ENCODE measurements at regions not wholly inside any gene's neighbourhood (a gene's known extent, or its start where the extent isn't known, plus 50 kb on each side); places are given as distances from the start of the nearest gene placed in this dataset.
"Not testable (repeated sequence)": the region's sequence is repeated elsewhere in the genome, so short reads cannot be mapped to it uniquely, and the experiment has no call there.

DNA sequence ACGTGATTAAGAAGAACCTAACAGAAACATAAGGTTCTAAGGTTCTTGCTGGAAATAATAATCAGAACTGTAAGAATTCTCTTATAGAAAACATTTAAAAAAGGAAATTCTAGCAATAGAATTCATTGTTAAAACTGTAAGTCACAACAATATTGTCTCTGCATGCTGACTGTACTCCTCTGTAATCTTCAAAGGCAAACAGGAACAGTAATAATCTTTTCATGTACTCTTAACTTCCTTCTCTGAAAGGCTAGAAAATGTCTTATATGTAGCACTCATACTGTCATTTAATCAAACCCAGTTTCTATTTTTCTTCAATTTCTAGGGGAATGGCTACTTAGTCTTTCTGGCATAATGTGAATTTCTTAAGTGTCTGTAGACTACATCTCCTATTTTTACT is 103.5 kb upstream of the AGAP9 start:
- DNase-seq (ENCODE audit: low read depth), result not testable (repeated sequence)

DNA sequence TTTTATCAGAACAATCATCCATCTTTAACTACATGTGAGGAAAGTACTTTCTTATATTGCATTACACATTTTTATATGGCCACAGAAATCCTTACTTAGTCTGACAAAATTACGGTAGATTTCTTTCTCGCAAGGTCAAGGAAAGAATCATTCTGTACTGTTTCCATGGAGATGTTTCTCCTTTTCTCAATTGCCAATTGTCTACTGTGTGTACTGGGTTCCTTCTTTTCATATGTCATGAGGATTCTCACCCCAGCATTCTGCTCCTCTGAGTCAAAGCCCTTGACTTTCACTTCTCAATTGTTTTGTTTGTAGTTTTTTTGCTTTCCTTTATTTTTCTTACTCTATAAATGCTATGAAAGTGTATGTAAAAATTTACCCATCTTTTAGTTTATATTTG is 99.3 kb upstream of the AGAP9 start:
- DNase-seq (ENCODE audit: low read depth), result not testable (repeated sequence)

DNA sequence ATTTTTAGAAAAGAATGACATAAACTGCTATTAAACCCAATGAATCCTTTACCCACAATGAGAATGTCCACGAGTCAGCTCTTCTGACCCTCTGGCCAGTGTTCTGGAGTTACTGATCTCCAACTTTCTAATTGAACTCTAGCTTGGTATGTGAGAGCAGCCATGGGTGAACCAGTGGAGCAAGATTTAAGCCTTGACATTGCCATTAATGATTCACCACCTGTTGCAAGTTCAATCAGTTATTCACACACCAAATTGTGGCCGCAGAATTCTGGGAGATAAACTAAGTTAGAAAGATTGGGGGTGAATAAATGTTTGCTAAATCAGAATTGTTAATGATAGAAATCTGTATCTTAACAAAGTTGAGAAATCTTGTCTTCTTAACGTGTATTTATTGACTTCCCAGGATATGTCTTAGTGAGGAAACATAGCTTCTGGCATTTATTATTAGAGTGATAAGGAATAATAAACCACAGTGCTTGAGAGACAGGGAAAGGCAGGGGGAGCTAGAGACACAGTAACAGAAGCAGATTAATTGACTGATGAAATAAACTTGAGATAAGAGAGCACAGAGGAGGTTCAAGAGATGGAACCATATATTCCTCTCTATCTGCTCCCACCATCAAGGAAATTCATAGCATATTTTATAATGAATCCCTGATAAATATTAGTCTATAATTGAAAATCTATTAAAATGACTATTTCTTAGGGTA is 96.0 kb upstream of the AGAP9 start:
- DNase-seq (ENCODE audit: low read depth), result peak; percentile 80

DNA sequence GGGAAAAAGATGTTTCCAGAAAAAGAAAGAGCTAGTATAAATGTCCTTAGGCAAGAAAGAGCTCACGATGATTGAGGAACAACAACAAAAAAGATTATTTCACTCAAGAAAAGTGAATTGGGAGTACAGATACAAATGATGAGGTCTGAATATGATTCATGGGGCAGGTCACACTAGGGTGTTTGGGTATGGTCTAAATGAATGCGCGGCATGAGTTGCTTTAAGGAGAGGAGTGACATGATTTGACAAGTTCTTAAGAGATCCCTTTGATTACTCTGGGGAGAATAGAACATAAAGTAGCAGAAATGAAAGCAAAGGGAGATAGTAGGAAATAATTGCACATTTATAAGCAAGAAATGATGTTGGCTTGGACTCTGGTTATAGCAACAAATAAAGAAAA is 85.9 kb upstream of the AGAP9 start:
- not testable (repeated sequence) for DNase-seq (ENCODE audit: low read depth)

DNA sequence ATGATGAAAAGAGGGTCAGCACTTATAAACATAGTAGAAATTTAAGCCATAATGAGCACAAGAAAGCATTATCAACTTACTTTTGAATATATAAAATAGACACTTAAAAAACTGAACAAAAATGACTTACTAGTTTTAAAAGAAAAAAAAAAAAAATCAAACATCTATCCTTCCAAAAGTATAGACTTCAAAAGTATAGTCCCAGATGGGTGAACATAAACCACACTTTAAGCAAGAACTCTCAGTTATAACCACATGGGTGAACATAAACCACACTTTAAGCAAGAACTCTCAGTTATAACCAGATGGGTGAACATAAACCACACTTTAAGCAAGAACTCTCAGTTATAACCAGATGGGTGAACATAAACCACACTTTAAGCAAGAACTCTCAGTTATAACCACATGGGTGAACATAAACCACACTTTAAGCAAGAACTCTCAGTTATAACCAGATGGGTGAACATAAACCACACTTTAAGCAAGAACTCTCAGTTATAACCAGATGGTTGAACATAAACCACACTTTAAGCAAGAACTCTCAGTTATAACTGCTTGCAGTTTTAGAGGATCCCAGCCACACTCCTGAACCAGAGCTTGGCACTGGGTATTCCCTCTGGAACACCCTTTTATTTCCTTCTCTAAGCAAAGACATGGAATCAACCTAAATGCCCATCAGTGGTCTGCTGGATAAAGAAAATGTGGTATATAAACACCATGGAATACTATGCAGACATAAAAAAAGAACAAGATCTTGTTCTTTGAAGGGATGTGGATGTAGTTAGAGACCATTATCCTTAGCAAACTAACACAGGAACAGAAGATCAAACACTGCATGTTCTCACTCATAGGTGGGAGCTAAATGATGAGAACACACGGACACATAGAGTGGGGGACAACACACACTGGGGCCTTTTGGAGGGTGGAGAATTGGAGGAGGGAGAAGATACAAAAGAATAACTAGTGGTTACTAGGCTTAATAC is 82.6 kb upstream of the AGAP9 start:
- not testable (repeated sequence) for DNase-seq (ENCODE audit: low read depth)

DNA sequence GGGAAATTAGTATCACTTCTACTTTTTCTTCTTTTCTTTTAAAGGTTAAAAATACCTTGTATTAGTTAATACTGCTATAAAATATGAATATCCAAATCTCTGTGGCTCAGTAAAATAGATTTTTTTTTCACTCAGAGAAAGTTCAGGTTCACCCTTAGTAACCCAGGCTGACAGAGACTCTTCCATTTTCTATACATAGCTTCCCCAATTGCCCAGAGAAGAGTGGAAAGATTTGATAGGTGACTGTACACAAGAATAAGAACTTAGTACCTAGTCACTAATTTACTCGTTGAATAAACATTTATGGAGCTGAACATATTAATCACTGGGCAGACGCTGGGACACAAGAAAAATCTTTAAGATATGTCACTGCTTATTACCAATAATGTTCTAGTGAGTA is 77.2 kb upstream of the AGAP9 start:
- DNase-seq (ENCODE audit: low read depth), result not testable (repeated sequence)

DNA sequence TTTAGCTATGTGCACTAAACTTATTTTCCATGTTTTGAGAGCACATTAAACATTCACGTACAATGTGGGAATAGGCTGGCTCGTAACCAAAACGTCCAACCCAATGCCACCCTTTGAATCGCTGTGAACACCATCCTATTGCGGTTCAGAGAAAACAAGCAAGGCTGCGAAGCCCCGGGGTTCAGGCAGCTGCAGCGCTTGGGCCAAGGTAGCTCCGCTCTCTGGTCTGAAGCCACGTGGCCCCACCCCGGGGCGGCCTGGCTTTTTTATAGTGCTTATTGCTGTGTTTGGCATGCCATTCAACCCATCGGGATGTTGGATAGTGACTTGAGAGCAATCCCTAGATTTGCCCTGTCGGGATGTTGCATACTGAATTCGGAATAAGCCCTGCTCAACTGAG is 76.7 kb upstream of the AGAP9 start:
- not testable (repeated sequence) for DNase-seq (ENCODE audit: low read depth)

DNA sequence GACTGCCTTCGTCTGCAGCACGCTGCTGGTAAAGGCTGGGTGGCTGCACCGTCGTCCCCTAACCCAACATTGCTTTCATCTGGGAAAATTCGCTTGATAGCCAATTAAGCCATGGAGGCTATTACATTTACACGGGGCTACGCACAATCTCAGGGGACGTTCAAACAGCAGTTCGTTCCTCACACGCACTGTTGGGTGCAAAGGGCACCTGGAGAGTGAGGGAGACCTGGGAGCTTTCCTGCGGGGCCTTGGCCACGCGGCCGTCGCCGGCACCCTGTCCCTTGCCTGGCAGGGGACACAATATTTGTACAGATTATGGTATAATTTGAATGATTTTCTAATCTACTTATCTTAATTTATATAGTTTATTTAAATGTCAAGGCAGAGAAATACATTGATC is 76.2 kb upstream of the AGAP9 start:
- DNase-seq (ENCODE audit: low read depth), result not testable (repeated sequence)

DNA sequence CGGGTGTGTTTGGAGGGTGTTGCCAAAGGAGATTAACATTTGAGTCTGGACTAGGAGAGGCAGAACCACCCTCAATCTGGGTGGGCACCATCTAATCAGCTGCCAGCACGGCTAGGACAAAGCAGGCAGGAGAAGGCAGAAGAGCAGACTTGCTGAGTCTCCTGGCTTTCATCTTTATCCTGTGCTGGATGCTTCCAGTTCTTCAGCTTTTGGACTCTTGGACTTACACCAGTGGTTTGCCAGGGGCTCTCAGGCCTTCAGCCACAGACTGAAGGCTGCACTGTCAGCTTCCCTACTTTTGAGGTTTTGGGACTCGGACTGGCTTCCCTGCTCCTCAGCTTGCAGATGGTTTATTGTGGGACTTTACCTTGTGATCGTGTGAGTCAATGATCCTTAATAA is 70.4 kb upstream of the AGAP9 start:
- DNase-seq (ENCODE audit: low read depth), result not testable (repeated sequence)

DNA sequence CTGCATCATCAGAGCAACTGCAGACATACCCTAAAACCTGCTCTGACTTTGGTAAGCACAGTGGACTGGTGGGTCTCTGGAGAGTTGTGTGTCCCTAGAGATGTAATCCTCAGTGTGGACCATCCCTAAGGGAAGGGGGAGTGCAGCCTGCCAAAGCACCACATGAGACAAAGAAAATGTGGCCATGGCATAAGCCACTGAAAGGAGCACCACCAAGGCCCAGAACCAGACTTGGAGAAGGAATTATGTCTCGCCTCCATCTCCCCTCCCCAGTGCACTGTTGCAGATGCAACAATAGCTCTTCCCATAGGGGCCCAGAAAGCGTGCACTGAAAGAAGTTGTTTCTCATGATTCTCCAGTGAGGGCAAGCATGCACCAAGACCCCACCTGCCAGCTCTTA is 69.7 kb upstream of the AGAP9 start:
- not testable (repeated sequence) for DNase-seq (ENCODE audit: low read depth)

DNA sequence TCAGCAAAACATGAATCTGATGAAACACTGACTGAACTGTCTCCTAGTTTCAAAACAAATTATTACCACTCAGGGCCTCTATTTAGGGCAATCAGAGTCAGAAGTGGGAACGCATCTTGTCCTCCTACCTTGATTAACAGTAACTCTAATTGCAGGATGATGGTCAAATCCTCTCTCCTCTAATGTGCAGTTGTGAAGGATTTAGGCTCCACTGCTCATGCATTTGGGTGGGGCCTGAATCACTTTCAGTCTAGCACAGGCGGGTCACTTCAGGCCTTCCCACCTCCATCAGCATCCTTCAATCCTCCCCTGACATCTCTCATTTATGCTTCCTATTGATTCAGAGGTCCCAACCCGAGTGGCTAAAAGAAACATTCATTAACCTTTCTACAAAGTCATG is 67.5 kb upstream of the AGAP9 start:
- not testable (repeated sequence) for DNase-seq (ENCODE audit: low read depth)

DNA sequence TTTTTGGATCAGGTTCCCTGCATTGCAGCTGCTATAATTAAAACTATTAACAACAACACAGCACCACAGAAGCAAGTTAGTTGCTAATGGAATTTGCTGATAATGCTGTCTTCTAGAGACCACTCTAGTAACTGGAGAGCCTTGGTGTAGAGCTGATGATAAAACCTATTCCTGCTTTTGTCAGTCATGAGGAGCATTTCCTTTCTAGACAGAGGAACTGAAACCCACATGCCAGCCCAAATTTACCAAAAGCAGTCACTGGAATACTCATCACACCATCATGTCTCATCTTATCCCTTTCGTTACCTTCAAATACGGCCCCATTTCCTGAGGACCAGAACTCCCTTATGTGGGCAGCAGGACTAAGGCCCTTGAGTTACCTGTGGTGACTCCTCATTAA is 67.1 kb upstream of the AGAP9 start:
- DNase-seq (ENCODE audit: low read depth), result not testable (repeated sequence)

DNA sequence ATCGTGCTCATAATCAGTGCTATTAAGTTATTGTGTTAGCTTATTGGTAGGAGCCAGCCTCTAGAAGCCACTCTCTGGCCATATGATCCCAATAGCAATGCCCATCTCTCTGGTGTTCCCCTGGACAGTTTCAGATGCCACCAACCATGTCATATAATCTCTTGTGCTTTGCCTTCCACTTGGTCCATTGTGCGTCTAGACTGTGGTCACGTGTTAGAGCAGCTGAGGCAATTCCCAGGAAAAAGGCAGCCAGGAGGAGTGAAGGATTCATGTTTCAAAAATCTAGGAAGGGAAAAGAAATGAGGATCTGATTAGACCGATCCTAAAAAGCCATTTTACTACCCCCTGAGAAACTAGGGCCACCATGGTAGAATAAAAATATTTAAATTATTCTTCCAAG is 58.6 kb upstream of the AGAP9 start:
- DNase-seq (ENCODE audit: low read depth), result not testable (repeated sequence)

DNA sequence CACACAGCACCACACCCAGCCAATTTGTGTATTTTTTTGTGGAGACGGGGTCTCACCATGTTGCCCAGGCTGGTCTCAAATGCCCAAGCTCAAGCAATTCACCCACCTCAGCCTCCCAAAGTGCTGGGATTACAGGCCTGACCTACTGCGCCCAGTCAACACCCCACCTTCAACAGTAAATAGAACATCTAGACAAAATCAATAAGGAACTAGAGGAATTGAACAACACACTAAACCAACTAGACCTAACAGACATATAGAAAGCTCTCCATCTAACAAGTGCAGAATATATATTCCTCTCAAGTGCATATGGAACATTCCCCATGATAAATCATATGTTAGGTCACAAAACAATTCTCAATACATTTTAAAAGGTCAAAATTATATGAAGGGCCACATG is 56.6 kb upstream of the AGAP9 start:
- not testable (repeated sequence) for DNase-seq (ENCODE audit: low read depth)

DNA sequence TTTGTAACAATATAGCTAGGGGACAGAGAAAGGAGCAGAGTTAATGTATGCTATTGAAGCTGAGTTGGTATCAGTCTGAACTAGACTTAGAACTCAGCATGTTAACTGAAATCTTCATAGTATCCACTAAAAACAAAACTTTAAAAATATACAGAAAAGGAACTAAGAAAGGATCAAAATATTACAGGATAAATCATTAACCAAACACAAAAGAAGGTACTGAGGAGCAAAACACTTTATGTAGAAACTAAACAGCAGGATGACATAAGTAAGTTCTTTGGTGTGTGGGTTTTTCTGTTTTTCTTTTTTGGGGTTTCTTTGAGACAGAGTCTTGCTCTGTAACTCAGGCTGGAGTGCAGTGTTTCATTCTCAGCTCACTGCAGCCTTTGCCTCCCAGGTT is 55.1 kb upstream of the AGAP9 start:
- DNase-seq (ENCODE audit: low read depth), result not testable (repeated sequence)
